Hindlimb muscle (tissue), 1 donor: ENCODE measurements at regions not wholly inside any gene's neighbourhood (a gene's known extent, or its start where the extent isn't known, plus 50 kb on each side); places are given as distances from the start of the nearest gene placed in this dataset.
A peak's percentile ranks its signal among the peaks of the same experiment; 100 is the strongest.
"Not testable (repeated sequence)": the region's sequence is repeated elsewhere in the genome, so short reads cannot be mapped to it uniquely, and the experiment has no call there.

Source experiments
- DNase-seq: peaks from one replicate; pipeline ENCODE4 v3.0.0-alpha.2; 2013

GRCh38 chrX:99988532-99988931 is 421.5 kb downstream of the PCDH19 start:
- DNase-seq, result not testable (repeated sequence)

GRCh38 chrX:99973572-99974226 is 436.4 kb downstream of the PCDH19 start:
- DNase-seq, result peak; percentile 4

GRCh38 chrX:99939883-99940232 is 470.2 kb downstream of the PCDH19 start:
- no peak for DNase-seq

- not testable (repeated sequence) for DNase-seq
Observed at GRCh38 chrX:99939206-99939882, 470.7 kb downstream of the PCDH19 start.

- DNase-seq, result no peak
Observed at GRCh38 chrX:99938464-99938863, 471.6 kb downstream of the PCDH19 start.

- DNase-seq, result no peak
Observed at GRCh38 chrX:99933865-99934264, 476.2 kb downstream of the PCDH19 start.

GRCh38 chrX:99914635-99915034 is 495.4 kb downstream of the PCDH19 start:
- DNase-seq, result no peak

- no peak for DNase-seq
Observed at GRCh38 chrX:99913611-99914010, 496.5 kb downstream of the PCDH19 start.

- no peak for DNase-seq
Observed at GRCh38 chrX:99909946-99910345, 500.1 kb downstream of the PCDH19 start.

GRCh38 chrX:99901091-99901490 is 509.0 kb downstream of the PCDH19 start:
- DNase-seq, result no peak

- DNase-seq, result no peak
Observed at GRCh38 chrX:99887918-99888317, 522.2 kb downstream of the PCDH19 start.

GRCh38 chrX:99857455-99857854 is 552.6 kb downstream of the PCDH19 start:
- no peak for DNase-seq

- no peak for DNase-seq
Observed at GRCh38 chrX:99833821-99834220, 576.3 kb downstream of the PCDH19 start.

GRCh38 chrX:99820197-99820596 is 589.9 kb downstream of the PCDH19 start:
- no peak for DNase-seq

- DNase-seq, result no peak
Observed at GRCh38 chrX:99800016-99800415, 610.1 kb downstream of the PCDH19 start.

GRCh38 chrX:99798936-99799335 is 611.1 kb downstream of the PCDH19 start:
- no peak for DNase-seq

GRCh38 chrX:99795495-99795894 is 614.6 kb downstream of the PCDH19 start:
- no peak for DNase-seq

- no peak for DNase-seq
Observed at GRCh38 chrX:99782516-99783040, 627.5 kb downstream of the PCDH19 start.

GRCh38 chrX:99777912-99778311 is 632.2 kb downstream of the PCDH19 start:
- no peak for DNase-seq

GRCh38 chrX:99761731-99762130 is 648.3 kb downstream of the PCDH19 start:
- DNase-seq, result no peak

GRCh38 chrX:99752776-99753175 is 657.3 kb downstream of the PCDH19 start:
- DNase-seq, result no peak

GRCh38 chrX:99750721-99751120 is 659.4 kb downstream of the PCDH19 start:
- DNase-seq, result no peak

GRCh38 chrX:99722094-99722493 is 688.0 kb downstream of the PCDH19 start:
- DNase-seq, result no peak

GRCh38 chrX:99719140-99719539 is 690.9 kb downstream of the PCDH19 start:
- DNase-seq, result no peak
